OCI-LY3 (cell line): ENCODE measurements at regions not wholly inside any gene's neighbourhood (a gene's known extent, or its start where the extent isn't known, plus 50 kb on each side); places are given as distances from the start of the nearest gene placed in this dataset.

Source experiments
- H2AFZ ChIP-seq: fragments of 200-600, 300-600 bp; shearing (Covaris generic); 2 replicates; pipeline ENCODE4 v1.6.0; 2014; ENCODE audit warnings: antibody characterized with exemption, low read depth, low read length
- H3K27ac ChIP-seq: fragments of 200-600, 300-600 bp; sonication (generic); 2 replicates; pipeline ENCODE4 v1.5.1; 2014; ENCODE audit warnings: mild to moderate bottlenecking, low read length, moderate library complexity, mixed read lengths
- H3K27me3 ChIP-seq: fragments of 200-600, 300-600 bp; sonication (generic); 2 replicates; pipeline ENCODE4 v1.6.1; 2014; ENCODE audit warnings: low read depth, low read length, mixed read lengths
- H3K36me3 ChIP-seq: fragments of 200-600, 300-600 bp; sonication (generic); replicated peaks from 2 replicates; pipeline ENCODE3; 2014; ENCODE audit warnings: low read depth, low read length, mixed read lengths
- H3K4me1 ChIP-seq: fragments of 300-600, 200-600 bp; sonication (generic); 2 replicates; pipeline ENCODE4 v1.6.1; 2014; ENCODE audit warnings: low read length, mixed read lengths
- H3K4me2 ChIP-seq: fragments of 200-600, 300-600 bp; sonication (generic); 2 replicates; pipeline ENCODE4 v1.6.1; 2014; ENCODE audit warnings: low read length, mixed read lengths
- H3K4me3 ChIP-seq: fragments of 300-600, 200-600 bp; sonication (generic); 2 replicates; pipeline ENCODE4 v1.5.1; 2014; ENCODE audit warnings: antibody characterized with exemption, mild to moderate bottlenecking, low read length, moderate library complexity
- H3K79me2 ChIP-seq: fragments of 300-600, 200-600 bp; shearing (Covaris generic); 2 replicates; pipeline ENCODE4 v1.6.1; 2014; ENCODE audit warnings: mild to moderate bottlenecking, low read length, mixed read lengths
- H3K9ac ChIP-seq: fragments of 300-600, 200-600 bp; shearing (Covaris generic); 2 replicates; pipeline ENCODE4 v1.6.0; 2014; ENCODE audit warnings: mild to moderate bottlenecking, low read length, moderate library complexity
- H3K9me3 ChIP-seq: fragments of 200-600, 300-600 bp; shearing (Covaris generic); 2 replicates; pipeline ENCODE4 v1.6.1; 2014; ENCODE audit warnings: low read length, mixed read lengths; ENCODE audit not compliant: insufficient read depth
- H4K20me1 ChIP-seq: fragments of 200-600, 300-600 bp; sonication (generic); 2 replicates; pipeline ENCODE4 v1.6.1; 2016; ENCODE audit warnings: low read length, mixed read lengths; ENCODE audit not compliant: insufficient read depth
- EZH2phosphoT487 ChIP-seq: fragments of 200-600 bp; shearing (Covaris generic); IDR thresholded peaks from 2 replicates; pipeline ENCODE4 v1.6.1; 2018; ENCODE audit warnings: antibody characterized with exemption, mixed run types, low read depth
- TF ChIP-seq, protein P1 (sequence below): fragments of 200-600, 300-600 bp; sonication (generic); IDR thresholded peaks from 2 replicates; pipeline ENCODE4 v1.5.1; 2014; ENCODE audit warnings: antibody characterized with exemption, low read length, low read depth

DNA sequence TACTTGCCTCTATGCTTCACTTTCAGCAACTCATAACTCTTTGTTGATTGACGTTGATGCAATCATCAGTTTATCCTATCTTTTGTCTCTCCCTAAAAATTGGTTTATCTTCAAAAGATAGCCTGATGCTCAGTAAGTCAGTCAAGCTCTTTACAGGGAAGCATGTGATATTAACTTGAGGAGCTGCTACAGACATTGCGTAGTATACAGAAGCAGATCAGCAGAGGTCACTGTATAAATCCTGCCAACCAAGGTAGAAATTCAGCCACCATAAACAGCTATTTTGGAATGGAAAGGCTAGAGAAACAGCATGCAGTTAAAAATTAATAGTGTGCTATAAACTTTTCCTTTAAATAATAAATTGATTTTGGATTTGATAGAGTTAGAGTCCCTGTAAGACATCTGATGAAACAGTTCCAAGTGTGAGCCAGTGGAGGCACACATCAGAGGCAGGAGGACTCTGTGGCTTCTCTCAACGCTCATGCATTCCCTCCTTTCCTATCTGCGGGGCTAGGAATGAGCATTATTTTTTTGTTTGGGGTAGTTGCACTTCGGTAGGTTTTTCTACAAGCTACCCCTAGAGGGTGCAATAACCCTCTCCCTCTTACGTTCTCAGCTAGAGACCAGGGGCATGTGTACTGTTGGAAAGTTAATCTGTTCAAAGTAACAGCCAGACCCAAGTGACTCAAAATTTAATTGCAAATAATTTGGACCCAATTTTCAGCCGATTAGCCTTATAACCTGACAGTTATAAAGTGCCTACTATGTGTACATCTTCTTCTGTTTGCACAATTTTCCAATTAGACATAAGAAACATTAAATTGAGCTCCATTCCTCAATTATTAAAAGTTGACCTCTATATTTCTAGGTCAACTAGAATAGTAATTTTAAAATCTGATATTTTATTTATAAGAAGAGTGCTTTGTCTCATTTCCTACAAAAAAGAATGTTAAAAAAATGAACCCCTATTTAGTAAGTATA lies 647.7 kb upstream of the SOX9 start:
- H3K27ac ChIP-seq = no peak overlapping the region
- H4K20me1 ChIP-seq = no peaks in the 10 kb centered on the region
- no peaks in the 10 kb centered on the region for H3K79me2 ChIP-seq
- H3K36me3 ChIP-seq = no peaks in the 10 kb centered on the region
- H2AFZ ChIP-seq = no peak overlapping the region
- H3K4me3 ChIP-seq = no peak overlapping the region
- H3K9me3 ChIP-seq = no peaks in the 10 kb centered on the region
- H3K27me3 ChIP-seq = no peaks in the 10 kb centered on the region
- H3K9ac ChIP-seq = no peak overlapping the region
- H3K4me2 ChIP-seq = no peak overlapping the region
- no peaks in the 10 kb centered on the region for H3K4me1 ChIP-seq
- TF ChIP-seq, protein P1, sequence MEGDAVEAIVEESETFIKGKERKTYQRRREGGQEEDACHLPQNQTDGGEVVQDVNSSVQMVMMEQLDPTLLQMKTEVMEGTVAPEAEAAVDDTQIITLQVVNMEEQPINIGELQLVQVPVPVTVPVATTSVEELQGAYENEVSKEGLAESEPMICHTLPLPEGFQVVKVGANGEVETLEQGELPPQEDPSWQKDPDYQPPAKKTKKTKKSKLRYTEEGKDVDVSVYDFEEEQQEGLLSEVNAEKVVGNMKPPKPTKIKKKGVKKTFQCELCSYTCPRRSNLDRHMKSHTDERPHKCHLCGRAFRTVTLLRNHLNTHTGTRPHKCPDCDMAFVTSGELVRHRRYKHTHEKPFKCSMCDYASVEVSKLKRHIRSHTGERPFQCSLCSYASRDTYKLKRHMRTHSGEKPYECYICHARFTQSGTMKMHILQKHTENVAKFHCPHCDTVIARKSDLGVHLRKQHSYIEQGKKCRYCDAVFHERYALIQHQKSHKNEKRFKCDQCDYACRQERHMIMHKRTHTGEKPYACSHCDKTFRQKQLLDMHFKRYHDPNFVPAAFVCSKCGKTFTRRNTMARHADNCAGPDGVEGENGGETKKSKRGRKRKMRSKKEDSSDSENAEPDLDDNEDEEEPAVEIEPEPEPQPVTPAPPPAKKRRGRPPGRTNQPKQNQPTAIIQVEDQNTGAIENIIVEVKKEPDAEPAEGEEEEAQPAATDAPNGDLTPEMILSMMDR = peak; percentile 70
- TF ChIP-seq EZH2phosphoT487 = no peak

DNA sequence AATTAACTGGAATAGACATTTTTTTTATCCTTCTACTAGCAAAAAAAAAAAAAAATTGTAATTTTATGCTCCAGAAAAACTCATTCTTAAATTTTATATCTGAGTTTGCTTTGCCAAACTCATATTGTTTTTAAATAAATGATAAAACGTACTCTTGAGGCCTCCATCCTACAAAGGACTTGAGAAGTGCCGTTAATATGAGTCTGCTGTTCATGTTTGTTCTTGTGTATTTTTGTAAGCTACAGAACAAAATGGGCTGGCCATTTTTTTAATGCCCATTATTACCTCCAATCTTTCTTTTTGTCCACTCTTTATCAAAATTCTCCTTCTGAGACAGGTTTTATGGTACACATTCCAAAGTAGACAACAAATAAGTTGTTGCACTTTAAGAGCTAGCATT lies 643.5 kb upstream of the SOX9 start:
- no peak overlapping the region for H3K4me3 ChIP-seq
- H3K4me2 ChIP-seq = no peak overlapping the region
- H3K36me3 ChIP-seq = no peaks in the 10 kb centered on the region
- H3K4me1 ChIP-seq = no peaks in the 10 kb centered on the region
- H3K79me2 ChIP-seq = no peaks in the 10 kb centered on the region
- H4K20me1 ChIP-seq = no peaks in the 10 kb centered on the region
- no peak overlapping the region for H3K27ac ChIP-seq
- no peaks in the 10 kb centered on the region for H3K27me3 ChIP-seq
- no peaks in the 10 kb centered on the region for H3K9me3 ChIP-seq
- H2AFZ ChIP-seq = no peak overlapping the region
- no peak overlapping the region for H3K9ac ChIP-seq
- TF ChIP-seq, protein P1 = no peak
- TF ChIP-seq EZH2phosphoT487 = no peak

DNA sequence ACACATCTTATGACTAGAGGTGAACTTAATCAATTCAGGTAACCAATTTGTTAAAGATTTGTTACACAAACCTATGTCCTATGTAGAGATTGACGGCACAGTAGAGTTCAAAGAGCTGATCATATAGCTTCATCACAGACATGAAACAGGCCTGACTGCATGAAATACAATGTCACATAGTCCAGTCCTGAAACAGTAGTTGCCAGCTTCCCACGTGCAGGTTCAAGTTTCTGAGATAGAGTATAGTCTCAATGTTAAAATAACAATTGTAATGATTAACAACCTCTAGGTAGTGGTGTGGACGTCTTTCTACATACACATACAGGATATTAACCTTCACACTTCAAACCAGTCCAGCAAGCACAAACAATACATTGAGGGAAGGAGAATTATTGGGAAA lies 640.7 kb upstream of the SOX9 start:
- TF ChIP-seq EZH2phosphoT487 = no peak
- TF ChIP-seq, protein P1 = no peak
- H4K20me1 ChIP-seq = no peaks in the 10 kb centered on the region
- H3K36me3 ChIP-seq = no peaks in the 10 kb centered on the region
- no peaks in the 10 kb centered on the region for H3K79me2 ChIP-seq
- no peaks in the 10 kb centered on the region for H3K4me1 ChIP-seq
- no peak overlapping the region for H3K9ac ChIP-seq
- no peaks in the 10 kb centered on the region for H3K27me3 ChIP-seq
- H3K27ac ChIP-seq = no peak overlapping the region
- H3K9me3 ChIP-seq = no peaks in the 10 kb centered on the region
- no peak overlapping the region for H3K4me2 ChIP-seq
- no peak overlapping the region for H3K4me3 ChIP-seq
- no peak overlapping the region for H2AFZ ChIP-seq

DNA sequence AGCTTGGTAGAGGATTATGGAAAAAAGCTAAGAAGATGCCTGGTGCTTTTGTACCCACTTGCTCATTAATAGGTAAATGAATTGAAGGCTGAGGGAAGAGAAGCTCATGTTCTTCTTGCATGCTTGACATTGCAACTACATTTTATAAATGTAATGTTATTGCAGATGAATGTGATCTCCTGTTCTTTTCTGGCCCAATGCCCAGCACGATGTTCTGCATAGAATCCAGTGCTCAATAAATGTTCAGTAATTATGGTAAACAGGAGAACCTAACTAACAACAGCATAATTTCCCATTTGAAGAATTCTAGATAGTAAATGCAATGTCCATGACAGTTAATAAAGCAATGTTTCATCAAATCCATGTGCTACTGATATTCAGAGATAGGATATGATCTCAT lies 638.2 kb upstream of the SOX9 start:
- H3K27ac ChIP-seq = no peak overlapping the region
- no peaks in the 10 kb centered on the region for H4K20me1 ChIP-seq
- no peak overlapping the region for H3K9ac ChIP-seq
- no peak overlapping the region for H2AFZ ChIP-seq
- H3K36me3 ChIP-seq = no peaks in the 10 kb centered on the region
- H3K9me3 ChIP-seq = no peaks in the 10 kb centered on the region
- no peaks in the 10 kb centered on the region for H3K79me2 ChIP-seq
- TF ChIP-seq, protein P1 = no peak
- H3K27me3 ChIP-seq = no peaks in the 10 kb centered on the region
- H3K4me1 ChIP-seq = no peaks in the 10 kb centered on the region
- H3K4me2 ChIP-seq = no peak overlapping the region
- no peak overlapping the region for H3K4me3 ChIP-seq
